ENCODE measurements at regions not wholly inside any gene's neighbourhood (a gene's known extent, or its start where the extent isn't known, plus 50 kb on each side); places are given as distances from the start of the nearest gene placed in this dataset.
"Not testable (repeated sequence)": the region's sequence is repeated elsewhere in the genome, so short reads cannot be mapped to it uniquely, and the experiment has no call there.

GRCh38 chrX:131821945-131822622 is 201.0 kb upstream of the STK26 start:
- DNase-seq (ENCODE audit: low read depth in 2 of 3, low spot score in 2 of 3), result no peak

DNA sequence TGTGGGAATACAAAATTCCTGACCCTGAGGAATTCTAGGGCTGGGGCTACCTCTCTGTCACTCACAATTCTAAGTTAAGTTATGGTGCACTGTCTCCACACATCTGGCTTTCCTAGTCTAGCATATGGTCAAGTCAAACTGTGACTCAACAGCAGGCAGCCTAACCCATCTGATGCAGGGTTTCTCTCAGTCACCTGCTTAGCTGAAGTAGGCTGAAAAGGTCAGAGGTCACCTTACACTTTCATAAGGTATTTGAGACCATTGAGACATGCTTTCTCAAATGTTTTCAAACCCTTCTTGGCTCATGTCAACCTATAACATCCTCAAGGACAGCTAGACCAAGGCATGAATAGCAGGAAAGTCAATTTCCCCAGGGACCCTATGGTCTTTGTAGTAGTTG is 196.5 kb upstream of the STK26 start:
- DNase-seq (ENCODE audit: low read depth in 2 of 3, low spot score in 2 of 3), result no peak

DNA sequence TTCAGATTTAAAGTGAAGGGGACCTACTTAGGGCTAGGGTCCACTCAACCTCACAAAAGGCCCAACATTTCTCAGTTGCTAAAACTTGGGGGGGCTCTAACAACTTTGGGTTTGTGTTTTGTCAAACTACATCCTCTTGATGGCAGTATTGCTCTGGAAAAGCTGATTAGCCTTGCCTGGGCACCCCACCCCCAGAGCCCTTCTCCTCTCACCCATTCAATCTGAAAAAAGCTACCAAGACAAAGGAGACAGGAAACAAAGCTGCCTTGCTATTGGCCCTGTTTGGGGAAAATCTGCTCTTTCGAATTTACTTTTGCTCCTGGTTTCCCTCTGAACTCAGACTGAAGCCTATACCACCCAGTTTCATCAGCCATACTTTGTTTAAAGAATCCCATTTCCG is 195.2 kb upstream of the STK26 start:
- DNase-seq (ENCODE audit: low read depth in 2 of 3, low spot score in 2 of 3), result no peak

GRCh38 chrX:131828482-131828881 is 194.6 kb upstream of the STK26 start:
- DNase-seq (ENCODE audit: low read depth in 2 of 3, low spot score in 2 of 3), result no peak

GRCh38 chrX:131830400-131831184 is 192.5 kb upstream of the STK26 start:
- no peak for DNase-seq (ENCODE audit: low read depth in 2 of 3, low spot score in 2 of 3)

- DNase-seq (ENCODE audit: low read depth in 2 of 3, low spot score in 2 of 3), result no peak
Measured at GRCh38 chrX:131831185-131831520, 191.9 kb upstream of the STK26 start.

DNA sequence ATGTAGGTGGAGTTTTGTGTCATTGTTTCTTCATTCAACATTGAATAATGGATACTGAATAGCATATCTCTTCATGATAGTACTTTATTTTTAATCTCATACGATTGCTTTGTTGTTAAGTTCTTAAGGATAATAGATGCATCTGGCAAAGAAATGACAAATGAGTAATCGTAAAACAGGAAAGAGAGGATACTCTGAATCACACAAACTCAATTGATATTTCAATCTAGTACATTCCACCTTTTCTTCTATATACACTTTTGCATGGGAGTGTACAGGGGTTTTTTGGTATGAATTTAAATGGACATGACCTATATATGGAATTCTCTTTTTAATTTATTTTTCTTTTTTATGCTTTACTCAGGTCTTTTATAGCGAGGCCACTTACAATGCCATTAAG is 186.9 kb upstream of the STK26 start:
- no peak for DNase-seq (ENCODE audit: low read depth in 2 of 3, low spot score in 2 of 3)

DNA sequence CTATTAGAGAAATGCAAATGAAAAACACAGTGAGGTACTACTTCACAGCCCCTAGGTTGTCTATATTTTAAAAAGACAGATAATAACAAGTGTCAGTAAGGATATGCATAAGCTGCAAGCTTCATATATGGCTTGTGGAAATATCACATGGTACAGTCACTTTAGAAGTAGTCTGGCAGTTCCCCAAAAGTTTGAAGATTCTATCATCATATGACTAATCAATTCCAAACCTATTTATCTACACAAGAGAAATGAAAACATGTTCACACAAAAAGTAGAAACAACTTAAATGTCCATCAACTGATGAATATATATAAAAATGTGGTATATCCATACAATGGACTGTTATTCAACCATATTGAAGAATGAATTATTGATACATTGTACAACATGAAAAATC is 185.8 kb upstream of the STK26 start:
- DNase-seq (ENCODE audit: low read depth in 2 of 3, low spot score in 2 of 3), result no peak

GRCh38 chrX:131840799-131841495 is 182.2 kb upstream of the STK26 start:
- no peak for DNase-seq (ENCODE audit: low read depth in 2 of 3, low spot score in 2 of 3)

DNA sequence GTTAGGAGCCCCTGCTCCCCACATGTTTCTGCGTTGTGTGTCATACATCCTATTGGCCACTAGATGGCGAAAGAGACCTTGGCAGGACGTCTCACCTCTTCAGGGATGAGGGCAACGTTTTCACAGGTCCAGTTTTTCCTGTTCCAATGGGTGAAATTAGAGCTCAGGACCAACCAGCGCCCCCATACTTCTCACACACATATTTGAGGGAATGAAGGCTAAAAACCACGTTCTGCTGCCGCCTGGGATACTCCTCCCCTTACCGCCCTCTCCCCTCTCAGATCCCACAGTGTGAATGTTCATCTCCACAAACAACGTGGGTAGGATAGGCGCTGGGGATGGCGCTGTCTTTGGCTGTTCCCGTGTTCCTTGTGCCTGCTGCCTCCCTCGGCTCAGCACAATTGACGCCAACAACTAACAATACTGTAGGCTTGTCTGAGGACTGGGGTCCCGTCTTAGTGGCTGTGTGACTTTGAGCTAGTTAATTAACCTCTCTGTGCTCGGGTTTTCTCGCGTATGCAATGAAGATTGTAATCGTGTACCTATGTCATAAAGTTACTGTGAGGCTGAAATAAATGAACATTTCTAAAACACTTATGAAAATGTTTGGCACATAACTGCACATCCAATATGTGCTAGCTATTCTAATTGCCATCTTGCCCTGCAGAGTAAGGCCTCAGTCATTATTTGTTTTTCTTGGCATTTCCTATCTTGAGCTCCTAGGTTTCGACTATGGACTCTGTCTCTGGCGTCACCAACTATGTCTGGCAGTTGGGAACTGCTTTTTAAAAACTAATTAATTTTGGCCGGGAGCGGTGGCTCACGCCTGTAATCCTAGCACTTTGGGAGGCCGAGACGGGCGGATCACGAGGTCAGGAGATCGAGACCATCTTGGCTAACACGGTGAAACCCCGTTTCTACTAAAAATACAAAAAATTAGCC is 181.3 kb upstream of the STK26 start:
- DNase-seq (ENCODE audit: low read depth in 2 of 3, low spot score in 2 of 3), result no peak

DNA sequence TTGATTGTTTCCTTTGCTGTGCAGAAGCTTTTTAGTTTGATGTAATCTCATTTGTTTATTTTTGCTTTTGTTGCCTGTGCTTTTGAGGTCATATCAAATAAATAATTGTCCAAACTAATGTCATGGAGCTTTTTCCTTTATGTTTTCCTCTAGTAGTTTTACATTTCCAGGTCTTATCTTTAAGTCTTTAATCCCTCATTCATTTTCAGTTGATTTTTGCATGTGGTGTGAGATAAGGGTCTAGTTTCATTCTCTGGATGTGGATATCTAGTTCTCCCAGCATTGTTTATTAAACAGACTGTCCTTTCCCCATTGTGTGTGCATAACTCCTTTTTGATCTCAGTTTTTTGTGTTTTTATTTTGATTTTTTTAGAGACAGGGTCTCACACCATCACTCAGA is 179.1 kb upstream of the STK26 start:
- no peak for DNase-seq (ENCODE audit: low read depth in 2 of 3, low spot score in 2 of 3)

DNA sequence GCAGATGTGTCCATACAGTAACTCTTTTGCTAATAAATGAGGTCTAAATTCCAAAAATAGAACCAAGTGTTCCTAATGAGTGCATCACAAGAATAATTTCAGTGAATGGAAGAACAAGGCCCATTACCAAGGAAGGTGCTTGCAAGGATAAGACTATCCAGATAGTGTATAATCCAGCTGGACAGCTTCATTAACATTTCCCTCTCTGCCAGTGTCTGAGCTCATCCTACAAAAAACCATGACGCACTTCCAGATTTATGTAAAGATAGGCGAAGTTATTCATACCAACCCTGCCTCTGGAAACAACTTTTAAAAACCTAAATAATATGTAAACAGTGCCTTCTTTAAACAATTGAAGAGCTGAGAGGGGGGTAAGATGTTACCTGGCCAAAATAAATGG is 177.9 kb upstream of the STK26 start:
- no peak for DNase-seq (ENCODE audit: low read depth in 2 of 3, low spot score in 2 of 3)

GRCh38 chrX:131845771-131846170 is 177.3 kb upstream of the STK26 start:
- DNase-seq (ENCODE audit: low read depth in 2 of 3, low spot score in 2 of 3), result no peak

- DNase-seq (ENCODE audit: low read depth in 2 of 3, low spot score in 2 of 3), result not testable (repeated sequence)
Measured at GRCh38 chrX:131850964-131851363, 172.1 kb upstream of the STK26 start.

DNA sequence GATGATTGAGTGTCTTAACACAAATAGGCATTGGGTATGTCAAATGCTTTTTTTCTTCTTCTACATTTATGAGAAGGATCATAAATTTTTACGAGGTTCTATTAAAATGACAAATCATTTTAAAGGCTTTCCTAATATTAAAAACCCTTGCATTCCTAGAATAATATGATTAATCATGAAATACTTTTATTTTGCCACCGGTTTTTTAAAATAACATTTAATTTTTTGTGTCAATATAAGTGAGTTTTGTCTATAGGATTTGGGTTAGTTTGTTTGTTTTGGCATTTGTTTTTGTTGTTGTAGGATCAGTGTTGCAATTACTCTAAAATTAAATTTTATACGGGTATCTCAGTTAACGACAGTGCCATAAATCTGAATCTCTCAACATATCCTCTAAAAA is 169.7 kb upstream of the STK26 start:
- no peak for DNase-seq (ENCODE audit: low read depth in 2 of 3, low spot score in 2 of 3)

- no peak for DNase-seq (ENCODE audit: low read depth in 2 of 3, low spot score in 2 of 3)
Measured at GRCh38 chrX:131854581-131854980, 168.5 kb upstream of the STK26 start.

DNA sequence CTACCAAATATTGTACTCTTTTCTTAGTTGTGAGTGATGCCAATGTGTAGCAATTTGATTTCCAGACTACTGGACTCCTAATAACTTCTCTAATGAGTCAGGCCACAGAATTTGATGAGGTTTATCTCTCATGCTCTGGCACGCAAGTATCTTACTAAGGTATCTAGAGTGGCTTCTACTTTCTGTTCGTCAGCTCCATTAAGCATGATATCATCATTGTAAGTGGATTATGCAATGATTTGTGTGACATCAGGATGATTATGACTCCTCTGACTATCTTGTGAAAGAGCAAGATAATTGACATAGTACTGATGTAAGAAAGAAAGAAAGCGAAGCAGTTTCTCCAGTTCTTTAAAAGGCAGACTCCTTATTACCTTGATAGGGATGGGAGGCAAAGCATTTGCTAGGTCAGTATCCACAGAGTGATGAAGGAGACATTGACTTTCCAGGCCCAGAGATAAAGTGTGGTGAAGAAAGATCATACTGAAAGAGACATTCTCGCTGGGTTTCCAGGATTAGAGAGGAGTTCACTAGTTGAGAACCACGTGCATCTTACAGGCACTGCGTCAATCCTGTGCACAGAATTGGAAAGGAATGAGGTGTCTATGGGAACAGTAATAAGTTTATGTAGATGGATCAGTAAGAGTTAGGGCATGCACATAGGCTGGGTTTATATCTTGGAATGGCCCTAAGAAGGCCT is 161.9 kb upstream of the STK26 start:
- no peak for DNase-seq (ENCODE audit: low read depth in 2 of 3, low spot score in 2 of 3)

DNA sequence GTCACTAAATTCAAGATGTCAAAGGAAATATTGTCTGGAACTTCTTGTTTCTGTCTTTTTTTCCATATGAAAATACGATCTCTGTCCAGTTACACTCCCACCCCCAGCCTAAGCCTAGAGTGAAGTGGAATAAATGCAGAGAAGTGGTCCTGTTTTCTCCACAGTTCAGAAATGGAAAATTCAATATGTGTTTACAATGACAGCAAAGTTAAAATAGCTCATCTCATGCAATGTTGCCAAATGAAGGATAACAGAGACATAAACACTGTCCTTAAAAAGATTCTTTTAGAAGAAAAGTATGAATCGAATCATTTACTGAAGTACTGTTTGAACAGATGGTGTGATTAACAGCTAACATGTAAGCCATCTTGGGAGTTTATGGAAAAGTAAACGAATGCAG is 160.8 kb upstream of the STK26 start:
- no peak for DNase-seq (ENCODE audit: low read depth in 2 of 3, low spot score in 2 of 3)

DNA sequence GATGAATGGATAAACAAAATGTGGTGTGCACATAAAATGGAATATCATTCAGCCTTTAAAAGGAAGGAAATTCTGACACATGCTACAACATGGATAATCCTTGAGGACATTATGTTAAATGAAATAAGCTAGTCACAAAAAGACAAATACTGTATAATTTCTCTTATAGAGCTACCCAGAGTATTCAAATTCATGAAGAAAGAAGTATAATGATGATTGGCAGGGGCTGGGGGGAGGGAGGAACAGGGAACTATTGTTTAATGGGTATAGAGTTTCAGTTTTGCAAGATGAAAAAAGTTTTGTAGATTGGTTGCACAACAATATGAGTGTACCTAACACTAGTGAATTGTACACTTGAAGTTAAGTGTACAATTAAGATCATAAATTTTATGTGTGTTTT is 153.9 kb upstream of the STK26 start:
- DNase-seq (ENCODE audit: low read depth in 2 of 3, low spot score in 2 of 3), result no peak

DNA sequence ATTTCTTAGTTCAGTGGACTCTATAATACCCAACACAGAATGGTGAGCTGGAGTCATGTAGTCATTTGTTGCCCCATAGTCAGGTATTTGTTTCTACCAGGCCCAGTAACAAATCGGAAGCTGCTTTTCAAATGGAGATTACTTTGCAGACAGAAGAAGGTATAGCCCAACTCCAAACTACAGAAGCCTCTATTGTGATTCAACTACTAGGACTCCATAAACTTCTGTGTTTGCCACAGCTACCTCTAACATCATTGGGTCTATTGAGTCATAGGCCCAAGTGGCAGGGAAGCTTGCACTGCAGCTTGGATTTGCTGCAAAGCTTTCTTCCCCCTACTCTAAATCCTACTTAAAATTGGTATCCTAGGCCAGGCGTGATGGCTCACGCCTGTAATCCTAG is 148.8 kb upstream of the STK26 start:
- no peak for DNase-seq (ENCODE audit: low read depth in 2 of 3, low spot score in 2 of 3)

DNA sequence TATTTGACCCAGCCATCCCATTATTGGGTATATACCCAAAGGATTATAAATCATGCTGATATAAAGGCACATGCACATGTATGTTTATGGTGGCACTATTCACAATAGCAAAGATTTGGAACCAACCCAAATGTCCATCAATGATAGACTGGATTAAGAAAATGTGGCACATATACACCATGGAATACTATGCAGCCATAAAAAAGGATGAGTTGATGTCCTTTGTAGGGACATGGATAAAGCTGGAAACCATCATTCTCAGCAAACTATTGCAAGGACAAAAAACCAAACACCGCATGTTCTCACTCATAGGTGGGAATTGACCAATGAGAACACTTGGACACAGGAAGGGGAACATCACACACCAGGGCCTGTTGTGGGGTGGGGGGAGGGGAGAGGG is 147.3 kb upstream of the STK26 start:
- DNase-seq (ENCODE audit: low read depth in 2 of 3, low spot score in 2 of 3), result not testable (repeated sequence)

Data from activated CD8-positive, alpha-beta memory T cell treated with anti-CD3 and anti-CD28 coated beads for 48 hours (primary cell).